ENCODE measurements at regions not wholly inside any gene's neighbourhood (a gene's known extent, or its start where the extent isn't known, plus 50 kb on each side); places are given as distances from the start of the nearest gene placed in this dataset.
"Not testable (repeated sequence)": the region's sequence is repeated elsewhere in the genome, so short reads cannot be mapped to it uniquely, and the experiment has no call there.

DNA sequence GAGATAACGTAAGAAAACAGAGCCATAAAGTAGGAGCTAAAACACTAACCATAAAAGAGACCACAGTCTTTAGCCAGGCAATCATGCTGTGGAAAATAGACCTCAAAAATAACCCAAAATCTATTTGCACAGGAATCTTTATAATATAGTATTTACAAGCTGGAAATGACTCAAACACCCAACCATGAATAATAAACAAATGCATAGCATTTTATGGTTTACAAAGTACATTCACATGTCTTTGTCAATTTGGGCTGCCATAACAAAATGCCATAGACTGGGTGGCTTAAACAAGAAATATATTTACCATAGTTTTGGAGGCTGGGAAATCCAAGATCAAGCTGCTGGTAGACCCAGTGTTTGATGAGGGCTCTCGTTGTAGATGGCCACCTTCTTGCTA lies 65.5 kb upstream of the GRB10 start (continued):
- TF ChIP-seq, protein P1, sequence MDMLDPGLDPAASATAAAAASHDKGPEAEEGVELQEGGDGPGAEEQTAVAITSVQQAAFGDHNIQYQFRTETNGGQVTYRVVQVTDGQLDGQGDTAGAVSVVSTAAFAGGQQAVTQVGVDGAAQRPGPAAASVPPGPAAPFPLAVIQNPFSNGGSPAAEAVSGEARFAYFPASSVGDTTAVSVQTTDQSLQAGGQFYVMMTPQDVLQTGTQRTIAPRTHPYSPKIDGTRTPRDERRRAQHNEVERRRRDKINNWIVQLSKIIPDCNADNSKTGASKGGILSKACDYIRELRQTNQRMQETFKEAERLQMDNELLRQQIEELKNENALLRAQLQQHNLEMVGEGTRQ (CRISPR knock-in tag; IDR thresholded peaks at IDR 0.05): no peak
- TF ChIP-seq, protein P2, sequence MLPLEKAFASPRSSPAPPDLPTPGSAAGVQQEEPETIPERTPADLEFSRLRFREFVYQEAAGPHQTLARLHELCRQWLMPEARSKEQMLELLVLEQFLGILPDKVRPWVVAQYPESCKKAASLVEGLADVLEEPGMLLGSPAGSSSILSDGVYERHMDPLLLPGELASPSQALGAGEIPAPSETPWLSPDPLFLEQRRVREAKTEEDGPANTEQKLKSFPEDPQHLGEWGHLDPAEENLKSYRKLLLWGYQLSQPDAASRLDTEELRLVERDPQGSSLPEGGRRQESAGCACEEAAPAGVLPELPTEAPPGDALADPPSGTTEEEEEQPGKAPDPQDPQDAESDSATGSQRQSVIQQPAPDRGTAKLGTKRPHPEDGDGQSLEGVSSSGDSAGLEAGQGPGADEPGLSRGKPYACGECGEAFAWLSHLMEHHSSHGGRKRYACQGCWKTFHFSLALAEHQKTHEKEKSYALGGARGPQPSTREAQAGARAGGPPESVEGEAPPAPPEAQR (CRISPR knock-in tag; IDR thresholded peaks at IDR 0.05): no peak

DNA sequence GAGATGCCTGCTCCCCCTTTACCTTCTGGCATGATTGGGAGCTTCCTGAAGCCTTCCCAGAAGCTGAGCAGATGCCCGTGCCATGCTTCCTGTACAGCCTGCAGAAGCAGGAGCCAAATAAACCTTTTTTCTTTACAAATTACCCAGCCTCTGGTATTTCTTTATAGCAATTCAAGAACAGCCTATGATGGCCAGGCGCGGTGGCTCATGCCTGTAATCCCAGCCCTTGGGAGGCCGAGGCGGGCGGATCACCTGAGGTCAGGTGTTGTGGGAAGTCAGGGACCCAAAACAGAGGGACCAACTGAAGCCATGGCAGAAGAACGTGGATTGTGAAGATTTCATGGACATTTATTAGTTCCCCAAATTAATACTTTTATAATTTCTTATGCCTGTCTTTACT lies 62.2 kb upstream of the GRB10 start:
- H3K4me1 Mint-ChIP-seq; CTCF ChIA-PET; POLR2A ChIA-PET; ATAC-seq; DNase-seq (ENCODE audit: low spot score); H3K4me3 Mint-ChIP-seq; H3K27ac Mint-ChIP-seq: not testable (repeated sequence)
- peaks cover 10% of the 10 kb centered on the region; the same call in 1 of the 2 replicates for H3K27me3 Mint-ChIP-seq (ENCODE audit: low read depth)
- H3K9me3 Mint-ChIP-seq: peaks cover 34% of the 10 kb centered on the region
- peaks cover 25% of the 10 kb centered on the region for H3K36me3 Mint-ChIP-seq

DNA sequence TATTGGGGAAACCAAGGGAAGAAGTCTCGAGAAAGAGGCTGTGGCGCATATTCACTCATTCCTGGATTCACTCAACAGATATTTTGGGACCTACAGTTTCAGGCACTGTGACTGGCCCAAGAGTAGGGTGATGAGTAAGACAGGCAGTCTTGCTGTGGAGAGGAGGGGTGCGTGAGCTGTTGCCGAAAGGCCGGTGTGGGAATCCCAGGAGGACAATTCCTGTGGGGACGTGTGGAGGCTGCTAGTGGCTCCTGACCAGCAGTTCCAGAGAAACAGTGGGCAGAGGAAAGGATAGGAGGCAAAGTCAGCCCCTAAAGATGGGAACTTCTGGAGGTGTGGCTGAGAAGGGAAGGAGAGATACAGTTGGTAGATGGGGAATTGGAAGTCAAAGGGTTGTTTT lies 59.3 kb upstream of the GRB10 start:
- H3K27me3 Mint-ChIP-seq (ENCODE audit: low read depth): peaks cover 6% of the 10 kb centered on the region; the same call in 1 of the 2 replicates
- peaks cover 30% of the 10 kb centered on the region for H3K9me3 Mint-ChIP-seq
- peaks cover 7% of the 10 kb centered on the region; the same call in 1 of the 2 replicates for H3K4me1 Mint-ChIP-seq
- CTCF ChIA-PET: no interaction called here
- no peak for ATAC-seq
- H3K4me3 Mint-ChIP-seq: no peak overlapping the region
- POLR2A ChIA-PET: no interaction called here
- H3K27ac Mint-ChIP-seq: no peak overlapping the region
- no peak for DNase-seq (ENCODE audit: low spot score)
- H3K36me3 Mint-ChIP-seq: peaks cover 25% of the 10 kb centered on the region
- TF ChIP-seq FOXJ3 (CRISPR knock-in tag; IDR thresholded peaks at IDR 0.05; ENCODE audit: borderline replicate concordance) (no peak), SOX15 (CRISPR knock-in tag; IDR thresholded peaks at IDR 0.05) (no peak), JUN (CRISPR knock-in tag; IDR thresholded peaks at IDR 0.05) (no peak), CBFB (CRISPR knock-in tag; IDR thresholded peaks at IDR 0.05; ENCODE audit: low read depth) (no peak), GRHL2 (CRISPR knock-in tag; IDR thresholded peaks at IDR 0.05; ENCODE audit: insufficient replicate concordance, severe bottlenecking) (no peak), EMX1 (CRISPR knock-in tag; IDR thresholded peaks at IDR 0.05) (no peak), RELA (CRISPR knock-in tag; IDR thresholded peaks at IDR 0.05; ENCODE audit: borderline replicate concordance) (no peak), NR3C1 (CRISPR knock-in tag; conservative IDR thresholded peaks at IDR 0.05; ENCODE audit: low read depth) (no peak), RORB (CRISPR knock-in tag; IDR thresholded peaks at IDR 0.05) (no peak)
- TF ChIP-seq, protein P3, sequence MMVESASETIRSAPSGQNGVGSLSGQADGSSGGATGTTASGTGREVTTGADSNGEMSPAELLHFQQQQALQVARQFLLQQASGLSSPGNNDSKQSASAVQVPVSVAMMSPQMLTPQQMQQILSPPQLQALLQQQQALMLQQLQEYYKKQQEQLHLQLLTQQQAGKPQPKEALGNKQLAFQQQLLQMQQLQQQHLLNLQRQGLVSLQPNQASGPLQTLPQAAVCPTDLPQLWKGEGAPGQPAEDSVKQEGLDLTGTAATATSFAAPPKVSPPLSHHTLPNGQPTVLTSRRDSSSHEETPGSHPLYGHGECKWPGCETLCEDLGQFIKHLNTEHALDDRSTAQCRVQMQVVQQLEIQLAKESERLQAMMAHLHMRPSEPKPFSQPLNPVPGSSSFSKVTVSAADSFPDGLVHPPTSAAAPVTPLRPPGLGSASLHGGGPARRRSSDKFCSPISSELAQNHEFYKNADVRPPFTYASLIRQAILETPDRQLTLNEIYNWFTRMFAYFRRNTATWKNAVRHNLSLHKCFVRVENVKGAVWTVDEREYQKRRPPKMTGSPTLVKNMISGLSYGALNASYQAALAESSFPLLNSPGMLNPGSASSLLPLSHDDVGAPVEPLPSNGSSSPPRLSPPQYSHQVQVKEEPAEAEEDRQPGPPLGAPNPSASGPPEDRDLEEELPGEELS (CRISPR knock-in tag; IDR thresholded peaks at IDR 0.05): no peak
- TF ChIP-seq, protein P4, sequence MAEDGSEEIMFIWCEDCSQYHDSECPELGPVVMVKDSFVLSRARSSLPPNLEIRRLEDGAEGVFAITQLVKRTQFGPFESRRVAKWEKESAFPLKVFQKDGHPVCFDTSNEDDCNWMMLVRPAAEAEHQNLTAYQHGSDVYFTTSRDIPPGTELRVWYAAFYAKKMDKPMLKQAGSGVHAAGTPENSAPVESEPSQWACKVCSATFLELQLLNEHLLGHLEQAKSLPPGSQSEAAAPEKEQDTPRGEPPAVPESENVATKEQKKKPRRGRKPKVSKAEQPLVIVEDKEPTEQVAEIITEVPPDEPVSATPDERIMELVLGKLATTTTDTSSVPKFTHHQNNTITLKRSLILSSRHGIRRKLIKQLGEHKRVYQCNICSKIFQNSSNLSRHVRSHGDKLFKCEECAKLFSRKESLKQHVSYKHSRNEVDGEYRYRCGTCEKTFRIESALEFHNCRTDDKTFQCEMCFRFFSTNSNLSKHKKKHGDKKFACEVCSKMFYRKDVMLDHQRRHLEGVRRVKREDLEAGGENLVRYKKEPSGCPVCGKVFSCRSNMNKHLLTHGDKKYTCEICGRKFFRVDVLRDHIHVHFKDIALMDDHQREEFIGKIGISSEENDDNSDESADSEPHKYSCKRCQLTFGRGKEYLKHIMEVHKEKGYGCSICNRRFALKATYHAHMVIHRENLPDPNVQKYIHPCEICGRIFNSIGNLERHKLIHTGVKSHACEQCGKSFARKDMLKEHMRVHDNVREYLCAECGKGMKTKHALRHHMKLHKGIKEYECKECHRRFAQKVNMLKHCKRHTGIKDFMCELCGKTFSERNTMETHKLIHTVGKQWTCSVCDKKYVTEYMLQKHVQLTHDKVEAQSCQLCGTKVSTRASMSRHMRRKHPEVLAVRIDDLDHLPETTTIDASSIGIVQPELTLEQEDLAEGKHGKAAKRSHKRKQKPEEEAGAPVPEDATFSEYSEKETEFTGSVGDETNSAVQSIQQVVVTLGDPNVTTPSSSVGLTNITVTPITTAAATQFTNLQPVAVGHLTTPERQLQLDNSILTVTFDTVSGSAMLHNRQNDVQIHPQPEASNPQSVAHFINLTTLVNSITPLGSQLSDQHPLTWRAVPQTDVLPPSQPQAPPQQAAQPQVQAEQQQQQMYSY (CRISPR knock-in tag; IDR thresholded peaks at IDR 0.05): no peak
- TF ChIP-seq, protein P5, sequence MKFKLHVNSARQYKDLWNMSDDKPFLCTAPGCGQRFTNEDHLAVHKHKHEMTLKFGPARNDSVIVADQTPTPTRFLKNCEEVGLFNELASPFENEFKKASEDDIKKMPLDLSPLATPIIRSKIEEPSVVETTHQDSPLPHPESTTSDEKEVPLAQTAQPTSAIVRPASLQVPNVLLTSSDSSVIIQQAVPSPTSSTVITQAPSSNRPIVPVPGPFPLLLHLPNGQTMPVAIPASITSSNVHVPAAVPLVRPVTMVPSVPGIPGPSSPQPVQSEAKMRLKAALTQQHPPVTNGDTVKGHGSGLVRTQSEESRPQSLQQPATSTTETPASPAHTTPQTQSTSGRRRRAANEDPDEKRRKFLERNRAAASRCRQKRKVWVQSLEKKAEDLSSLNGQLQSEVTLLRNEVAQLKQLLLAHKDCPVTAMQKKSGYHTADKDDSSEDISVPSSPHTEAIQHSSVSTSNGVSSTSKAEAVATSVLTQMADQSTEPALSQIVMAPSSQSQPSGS (CRISPR knock-in tag; IDR thresholded peaks at IDR 0.05; ENCODE audit: borderline replicate concordance, low read depth): no peak
- TF ChIP-seq, protein P6, sequence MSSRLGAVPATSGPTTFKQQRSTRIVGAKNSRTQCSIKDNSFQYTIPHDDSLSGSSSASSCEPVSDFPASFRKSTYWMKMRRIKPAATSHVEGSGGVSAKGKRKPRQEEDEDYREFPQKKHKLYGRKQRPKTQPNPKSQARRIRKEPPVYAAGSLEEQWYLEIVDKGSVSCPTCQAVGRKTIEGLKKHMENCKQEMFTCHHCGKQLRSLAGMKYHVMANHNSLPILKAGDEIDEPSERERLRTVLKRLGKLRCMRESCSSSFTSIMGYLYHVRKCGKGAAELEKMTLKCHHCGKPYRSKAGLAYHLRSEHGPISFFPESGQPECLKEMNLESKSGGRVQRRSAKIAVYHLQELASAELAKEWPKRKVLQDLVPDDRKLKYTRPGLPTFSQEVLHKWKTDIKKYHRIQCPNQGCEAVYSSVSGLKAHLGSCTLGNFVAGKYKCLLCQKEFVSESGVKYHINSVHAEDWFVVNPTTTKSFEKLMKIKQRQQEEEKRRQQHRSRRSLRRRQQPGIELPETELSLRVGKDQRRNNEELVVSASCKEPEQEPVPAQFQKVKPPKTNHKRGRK (CRISPR knock-in tag; IDR thresholded peaks at IDR 0.05; ENCODE audit: borderline replicate concordance): no peak
- TF ChIP-seq, protein P7, sequence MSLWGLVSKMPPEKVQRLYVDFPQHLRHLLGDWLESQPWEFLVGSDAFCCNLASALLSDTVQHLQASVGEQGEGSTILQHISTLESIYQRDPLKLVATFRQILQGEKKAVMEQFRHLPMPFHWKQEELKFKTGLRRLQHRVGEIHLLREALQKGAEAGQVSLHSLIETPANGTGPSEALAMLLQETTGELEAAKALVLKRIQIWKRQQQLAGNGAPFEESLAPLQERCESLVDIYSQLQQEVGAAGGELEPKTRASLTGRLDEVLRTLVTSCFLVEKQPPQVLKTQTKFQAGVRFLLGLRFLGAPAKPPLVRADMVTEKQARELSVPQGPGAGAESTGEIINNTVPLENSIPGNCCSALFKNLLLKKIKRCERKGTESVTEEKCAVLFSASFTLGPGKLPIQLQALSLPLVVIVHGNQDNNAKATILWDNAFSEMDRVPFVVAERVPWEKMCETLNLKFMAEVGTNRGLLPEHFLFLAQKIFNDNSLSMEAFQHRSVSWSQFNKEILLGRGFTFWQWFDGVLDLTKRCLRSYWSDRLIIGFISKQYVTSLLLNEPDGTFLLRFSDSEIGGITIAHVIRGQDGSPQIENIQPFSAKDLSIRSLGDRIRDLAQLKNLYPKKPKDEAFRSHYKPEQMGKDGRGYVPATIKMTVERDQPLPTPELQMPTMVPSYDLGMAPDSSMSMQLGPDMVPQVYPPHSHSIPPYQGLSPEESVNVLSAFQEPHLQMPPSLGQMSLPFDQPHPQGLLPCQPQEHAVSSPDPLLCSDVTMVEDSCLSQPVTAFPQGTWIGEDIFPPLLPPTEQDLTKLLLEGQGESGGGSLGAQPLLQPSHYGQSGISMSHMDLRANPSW (CRISPR knock-in tag; conservative IDR thresholded peaks at IDR 0.05; ENCODE audit: low read depth): no peak
- TF ChIP-seq, protein P8, sequence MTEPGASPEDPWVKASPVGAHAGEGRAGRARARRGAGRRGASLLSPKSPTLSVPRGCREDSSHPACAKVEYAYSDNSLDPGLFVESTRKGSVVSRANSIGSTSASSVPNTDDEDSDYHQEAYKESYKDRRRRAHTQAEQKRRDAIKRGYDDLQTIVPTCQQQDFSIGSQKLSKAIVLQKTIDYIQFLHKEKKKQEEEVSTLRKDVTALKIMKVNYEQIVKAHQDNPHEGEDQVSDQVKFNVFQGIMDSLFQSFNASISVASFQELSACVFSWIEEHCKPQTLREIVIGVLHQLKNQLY (CRISPR knock-in tag; IDR thresholded peaks at IDR 0.05): no peak

All from WTC11 (cell line).